GM19043 (cell line): ENCODE measurements at regions not wholly inside any gene's neighbourhood (a gene's known extent, or its start where the extent isn't known, plus 50 kb on each side); places are given as distances from the start of the nearest gene placed in this dataset.

ENCODE experiments used
- ATAC-seq: cut with Tn5 transposase; IDR thresholded peaks from one replicate; pipeline ENCODE4 v1.9.1; 2021; ENCODE audit warnings: low read depth; ENCODE audit not compliant: unreplicated experiment

GRCh38 chr3:72446218-72447058 is 401.8 kb downstream of the SHQ1 start, which contains the start of gene RYBP:
TSS of gene RYBP (minus strand) at chr3:72446621.
- ATAC-seq, result peak; percentile 15

DNA sequence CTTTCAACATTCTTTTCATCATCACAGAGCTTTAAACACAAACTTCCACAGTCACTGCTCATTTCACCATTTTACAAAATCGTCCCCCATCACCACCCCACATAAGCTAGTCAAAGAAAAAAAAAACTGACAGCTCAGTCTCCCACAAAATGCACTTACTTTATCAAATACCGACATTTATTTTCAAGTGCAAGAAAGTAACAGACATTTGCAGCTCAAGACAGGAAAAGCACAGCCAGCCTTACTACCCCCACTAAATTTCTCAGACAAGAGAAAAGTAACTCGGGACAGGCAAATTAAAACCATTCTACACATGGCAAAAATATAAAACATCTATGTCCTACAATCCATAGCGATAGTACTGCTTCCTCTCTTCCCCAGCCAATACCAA is 402.4 kb downstream of the SHQ1 start:
- no peak for ATAC-seq

GRCh38 chr3:72444656-72445223 is 403.5 kb downstream of the SHQ1 start:
- ATAC-seq, result no peak

GRCh38 chr3:72442759-72443158 is 405.5 kb downstream of the SHQ1 start:
- no peak for ATAC-seq

DNA sequence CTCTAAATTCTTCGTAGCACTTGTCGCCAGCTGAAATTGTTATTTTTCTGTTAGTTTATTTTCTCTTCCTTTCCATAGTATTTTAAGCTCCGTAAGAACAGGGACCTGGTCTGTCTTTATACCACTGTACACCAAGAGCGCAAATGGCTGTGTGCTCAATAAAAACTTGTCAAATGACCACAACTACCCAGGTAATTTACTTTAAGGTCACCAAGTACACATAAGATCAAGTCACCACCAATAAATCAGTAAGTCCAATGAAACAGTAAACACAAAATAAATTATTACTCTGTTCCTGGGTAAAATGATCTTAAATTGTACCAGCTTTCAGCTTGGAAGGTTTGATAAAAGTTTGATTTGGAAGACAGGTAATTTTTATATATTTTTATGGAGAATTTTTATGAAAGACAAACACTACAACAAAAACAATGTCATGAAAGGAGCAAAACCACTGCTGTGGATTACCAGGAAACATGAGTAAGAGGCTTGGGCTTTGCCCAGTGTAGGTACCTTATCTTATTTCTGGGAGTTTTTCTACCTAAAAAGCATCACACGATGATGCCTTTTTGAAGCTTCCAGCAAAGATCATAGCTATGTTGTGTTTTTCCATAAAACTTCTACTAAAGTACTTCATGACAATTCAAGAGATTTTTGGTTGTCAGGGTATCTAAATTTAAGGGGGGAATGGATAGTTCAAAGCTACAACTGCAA is 406.8 kb downstream of the SHQ1 start:
- ATAC-seq, result no peak

- peak; percentile 46 for ATAC-seq
Observed at GRCh38 chr3:72440491-72440890, 407.8 kb downstream of the SHQ1 start.

- peak; percentile 60 for ATAC-seq
Observed at GRCh38 chr3:72439321-72440183, 408.7 kb downstream of the SHQ1 start.

- no peak for ATAC-seq
Observed at GRCh38 chr3:72437661-72438406, 410.4 kb downstream of the SHQ1 start.

DNA sequence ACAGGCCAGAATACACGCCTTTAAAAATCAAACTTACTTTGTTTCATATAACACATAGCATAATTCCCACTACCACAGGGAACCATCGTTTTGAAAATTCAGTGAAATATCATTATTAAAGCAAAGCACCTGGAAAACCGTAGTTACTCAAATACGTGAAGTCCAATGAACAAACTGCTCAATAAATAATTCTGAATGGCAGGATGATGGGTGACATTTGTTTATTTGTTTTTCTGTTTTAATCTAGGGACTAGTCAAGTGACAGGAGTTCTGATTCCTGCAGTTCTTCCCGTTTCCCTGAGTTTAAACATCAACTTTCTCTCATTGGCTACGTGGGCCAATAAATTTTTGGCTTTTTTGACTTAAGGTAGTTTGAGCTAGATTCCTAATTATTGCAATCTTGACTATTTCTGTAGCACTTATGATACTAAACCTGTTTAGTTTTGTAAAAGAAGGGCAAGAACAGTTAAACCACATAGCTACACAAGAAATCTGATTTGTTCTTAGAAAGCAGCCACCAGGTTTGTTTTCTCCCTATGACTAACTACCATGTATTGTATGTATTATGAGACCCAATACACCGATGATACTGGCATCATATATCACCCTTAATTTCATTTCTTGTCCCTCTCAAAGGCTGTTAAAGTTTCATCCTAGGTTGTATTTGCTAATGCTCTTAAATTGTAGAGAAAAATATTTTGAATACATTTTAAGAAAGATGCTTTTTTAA is 411.2 kb downstream of the SHQ1 start:
- no peak for ATAC-seq

GRCh38 chr3:72434296-72434695 is 413.9 kb downstream of the SHQ1 start:
- no peak for ATAC-seq

DNA sequence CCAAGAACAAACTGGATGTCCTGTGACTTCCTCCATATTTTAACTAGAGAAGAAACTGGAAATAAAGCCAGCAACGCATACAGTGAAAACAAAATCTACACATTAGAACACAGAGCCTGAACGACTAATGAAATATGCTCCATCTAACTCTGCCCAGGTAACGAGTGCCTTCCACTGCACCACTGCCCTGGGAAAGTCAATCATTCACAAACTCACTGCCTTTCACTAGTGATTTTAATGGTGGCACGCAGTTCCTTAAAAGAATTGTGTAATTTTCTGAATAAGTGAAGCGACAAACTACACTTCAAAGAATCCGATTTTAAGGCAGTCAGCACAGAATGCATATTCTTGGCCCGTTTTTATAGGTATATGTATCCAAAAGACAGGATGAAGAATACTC is 416.0 kb downstream of the SHQ1 start:
- no peak for ATAC-seq

GRCh38 chr3:72429589-72430353 is 418.5 kb downstream of the SHQ1 start:
- no peak for ATAC-seq

DNA sequence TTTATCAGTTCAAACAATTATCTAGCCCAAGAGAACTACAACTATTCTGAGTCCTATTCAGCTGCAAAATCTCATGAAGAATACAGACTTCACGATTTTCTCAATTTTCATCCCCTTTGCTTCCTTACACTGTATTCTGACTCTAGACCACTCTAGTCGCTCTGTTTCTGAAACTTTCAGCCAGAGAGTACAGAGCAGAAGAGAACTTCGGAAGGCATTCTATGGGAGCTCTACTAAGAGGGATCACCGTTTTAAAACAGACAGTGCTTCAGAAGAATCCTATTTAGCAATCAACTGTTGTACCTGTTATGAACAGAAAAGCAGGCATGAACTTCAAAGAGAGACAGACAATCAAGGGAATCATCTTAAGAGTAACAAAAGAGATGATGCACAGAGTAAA is 419.4 kb downstream of the SHQ1 start:
- no peak for ATAC-seq

- no peak for ATAC-seq
Observed at GRCh38 chr3:72427624-72428023, 420.6 kb downstream of the SHQ1 start.

DNA sequence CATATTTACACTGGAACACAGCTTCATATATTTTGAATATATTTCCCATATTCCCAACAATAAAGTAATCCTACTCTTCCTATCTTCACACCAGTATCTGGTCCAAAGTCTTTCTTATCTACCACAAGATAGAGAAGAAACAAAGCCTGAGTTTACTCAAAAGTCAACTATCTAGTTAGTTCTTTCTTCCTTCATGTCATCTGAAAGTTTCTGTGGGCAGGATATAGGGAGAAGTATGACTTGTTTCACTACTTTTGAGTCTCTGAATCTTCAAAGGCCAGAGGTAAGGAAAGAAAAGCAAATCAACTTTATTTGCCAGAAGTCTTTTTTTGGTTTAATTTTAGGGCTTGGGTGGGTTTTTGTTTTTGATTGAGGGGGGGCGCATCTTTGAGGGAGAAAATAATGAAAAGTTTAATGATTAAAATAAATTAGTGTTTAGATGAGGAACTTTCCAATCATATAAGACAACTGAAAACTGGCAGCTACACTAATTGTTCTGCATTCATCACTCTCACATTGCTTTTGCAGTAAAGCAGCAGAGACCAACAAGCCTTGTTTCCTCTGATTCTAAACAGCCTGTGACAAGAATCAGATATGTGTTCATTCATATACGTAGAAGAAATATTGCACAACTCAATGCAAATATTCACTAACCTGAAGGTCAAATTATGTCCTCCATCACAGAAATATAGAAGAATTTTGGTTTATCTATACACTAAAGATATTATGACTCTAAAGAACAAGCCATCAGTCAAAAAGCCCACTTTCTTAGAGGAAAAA is 421.4 kb downstream of the SHQ1 start:
- peak; percentile 62 for ATAC-seq

- no peak for ATAC-seq
Observed at GRCh38 chr3:72423643-72424042, 424.6 kb downstream of the SHQ1 start.

DNA sequence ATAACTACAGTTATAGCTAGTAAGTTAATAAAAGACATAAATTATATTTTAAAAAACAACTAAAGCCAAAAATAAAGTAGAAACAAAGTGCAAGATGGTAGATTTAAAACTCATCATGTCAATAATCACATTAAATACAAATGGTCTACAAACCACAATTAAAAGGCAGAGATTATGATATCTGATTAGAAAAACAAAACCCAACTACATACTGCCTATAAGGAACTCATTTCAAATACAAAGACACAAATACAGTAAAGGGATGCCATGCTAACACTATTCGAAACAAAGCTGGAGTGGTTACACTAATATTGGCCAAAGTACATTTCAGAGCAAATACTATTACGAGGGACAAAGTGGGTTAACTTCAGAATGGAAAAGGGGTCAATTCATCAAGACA is 426.5 kb downstream of the SHQ1 start:
- no peak for ATAC-seq

DNA sequence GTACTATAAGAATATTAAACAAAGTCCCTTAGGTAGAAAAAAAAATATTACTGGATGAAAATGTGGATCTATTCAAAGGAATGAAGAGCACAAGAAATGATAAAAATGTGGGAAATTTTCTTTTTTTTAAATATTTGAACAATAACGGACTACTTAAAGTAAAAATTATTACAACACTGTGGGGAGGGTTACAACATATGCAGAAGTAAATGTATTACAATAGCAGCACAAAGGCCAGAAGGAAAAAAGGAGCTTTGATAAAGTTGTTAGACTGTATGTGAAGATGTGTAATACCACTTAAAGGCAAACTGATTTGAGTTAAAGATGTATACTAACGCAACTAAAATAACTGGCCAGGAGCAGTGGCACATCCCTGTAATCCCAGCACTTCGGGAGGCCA is 427.1 kb downstream of the SHQ1 start:
- no peak for ATAC-seq
